Mesendoderm (in vitro differentiated cells): ENCODE measurements at regions not wholly inside any gene's neighbourhood (a gene's known extent, or its start where the extent isn't known, plus 50 kb on each side); places are given as distances from the start of the nearest gene placed in this dataset.

Source experiments
- DNase-seq: peaks from one replicate; pipeline ENCODE4 v3.0.0; 2013
- H2AK5ac ChIP-seq: 2 replicates; pipeline ENCODE4 v1.6.1; 2013; ENCODE audit warnings: low read length, inconsistent platforms
- H2BK120ac ChIP-seq: 2 replicates; pipeline ENCODE4 v1.6.1; 2013; ENCODE audit warnings: low read depth, mild to moderate bottlenecking, low read length, moderate library complexity, mixed read lengths
- H2BK15ac ChIP-seq: replicated peaks from 2 replicates; pipeline ENCODE4 v1.6.1; 2013; ENCODE audit warnings: low read depth, mild to moderate bottlenecking, moderate library complexity
- H2BK5ac ChIP-seq: 2 replicates; pipeline ENCODE4 v1.6.1; 2013; ENCODE audit warnings: low read length, inconsistent platforms
- H3K18ac ChIP-seq: 2 replicates; pipeline ENCODE4 v1.6.1; 2013; ENCODE audit warnings: mild to moderate bottlenecking, low read length, mixed read lengths
- H3K23ac ChIP-seq: one replicate; pipeline ENCODE4 v1.6.1; 2013; ENCODE audit warnings: low read length
- H3K27ac ChIP-seq: 2 replicates; pipeline ENCODE4 v1.5.1; 2013; ENCODE audit warnings: low read depth, mild to moderate bottlenecking, inconsistent platforms, low read length, moderate library complexity
- H3K27me3 ChIP-seq: 2 replicates; pipeline ENCODE4 v1.6.1; 2013; ENCODE audit warnings: low read length, control low read depth, mild to moderate bottlenecking, inconsistent platforms; ENCODE audit not compliant: insufficient read depth, poor library complexity
- H3K36me3 ChIP-seq: 2 replicates; pipeline ENCODE4 v1.6.1; 2013; ENCODE audit warnings: low read length, inconsistent platforms; ENCODE audit not compliant: control insufficient read depth, insufficient read depth
- H3K4ac ChIP-seq: one replicate; pipeline ENCODE4 v1.6.1; 2013; ENCODE audit warnings: low read depth, mild to moderate bottlenecking, low read length, moderate library complexity
- H3K4me1 ChIP-seq: 2 replicates; pipeline ENCODE4 v1.6.1; 2013; ENCODE audit warnings: low read depth, low read length, inconsistent platforms; ENCODE audit not compliant: control insufficient read depth
- H3K4me2 ChIP-seq: 2 replicates; pipeline ENCODE4 v1.6.1; 2013; ENCODE audit warnings: low read length
- H3K4me3 ChIP-seq: 2 replicates; pipeline ENCODE4 v1.5.1; 2013; ENCODE audit warnings: mild to moderate bottlenecking, low read length
- H3K56ac ChIP-seq: one replicate; pipeline ENCODE4 v1.6.1; 2013; ENCODE audit warnings: low read length
- H3K79me1 ChIP-seq: 2 replicates; pipeline ENCODE4 v1.6.1; 2013; ENCODE audit warnings: low read length, inconsistent platforms
- H3K79me2 ChIP-seq: 2 replicates; pipeline ENCODE4 v1.6.1; 2013; ENCODE audit warnings: mild to moderate bottlenecking, low read length; ENCODE audit not compliant: control insufficient read depth, insufficient read depth
- H3K9ac ChIP-seq: 2 replicates; pipeline ENCODE4 v1.6.1; 2013; ENCODE audit warnings: low read length, inconsistent platforms
- H4K5ac ChIP-seq: one replicate; pipeline ENCODE4 v1.6.1; 2013; ENCODE audit warnings: low read length
- H4K8ac ChIP-seq: one replicate; pipeline ENCODE4 v1.6.1; 2013; ENCODE audit warnings: low read depth, mild to moderate bottlenecking, control low read depth, low read length, moderate library complexity
- WGBS: extraction: QIAGEN DNeasy Blood & Tissue Kit; methylation state at CpG from one replicate; pipeline ENCODE4 v1.1.7; 2013; ENCODE audit warnings: low lambda C conversion rate, missing lambda C conversion rate; ENCODE audit not compliant: insufficient coverage; ENCODE audit errors: extremely low coverage; 5-methylcytosine and 5-hydroxymethylcytosine counted together

DNA sequence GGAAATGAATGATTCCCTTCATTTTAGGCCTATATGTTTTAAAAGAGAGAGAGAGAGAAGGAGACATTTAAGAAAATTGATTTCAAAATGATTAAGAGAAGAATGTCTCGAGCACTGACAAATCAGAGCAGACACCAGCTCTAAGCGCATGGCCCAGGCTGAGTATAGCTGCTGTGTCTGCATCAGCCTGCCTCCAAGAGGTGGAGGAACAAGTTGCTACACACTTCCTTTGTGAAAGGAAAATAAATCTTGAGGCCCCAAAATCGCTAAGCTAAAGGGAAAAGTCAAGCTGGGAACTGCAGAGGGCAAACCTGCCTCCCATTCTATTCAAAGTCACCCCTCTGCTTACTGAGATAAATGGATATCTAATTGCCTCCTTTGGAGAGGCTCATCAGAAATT, 728.7 kb upstream of the TMEM132C start:
- peak; percentile 71 for DNase-seq
- no peak overlapping the region for H3K4ac ChIP-seq

DNA sequence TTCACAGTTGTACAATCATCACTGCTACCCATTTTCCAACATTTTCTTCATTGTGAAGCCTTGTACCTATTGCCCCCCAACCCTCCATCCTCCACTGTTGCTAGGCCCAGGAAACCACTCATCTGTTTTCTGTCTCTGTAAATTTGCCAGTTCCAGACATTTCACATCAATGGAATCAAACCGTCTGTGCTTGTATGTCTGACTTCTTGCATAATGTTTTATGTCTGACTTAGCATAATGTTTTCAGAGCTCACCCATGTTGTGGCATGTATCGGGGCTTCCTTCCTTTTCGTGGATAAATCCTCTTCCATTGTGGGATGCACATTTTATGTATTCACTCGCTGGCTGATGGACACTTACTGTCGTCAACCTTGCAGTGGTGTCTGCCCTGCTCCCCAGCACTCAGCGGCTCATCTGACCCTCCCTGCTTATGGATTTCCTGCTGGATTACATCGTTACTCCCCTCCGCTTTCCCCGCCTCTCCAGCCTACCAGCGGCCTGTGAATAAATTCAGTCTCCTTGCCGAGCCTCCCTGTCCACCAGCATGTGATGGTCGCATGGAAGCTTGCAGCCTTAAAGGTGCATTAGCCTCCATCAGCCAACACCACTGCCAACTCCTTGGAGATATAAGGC, 727.6 kb upstream of the TMEM132C start:
- Histone ChIP-seq H3K4me3 (no peak overlapping the region), H2BK15ac (no peak overlapping the region), H4K5ac (no peak overlapping the region), H3K79me1 (no peaks in the 10 kb centered on the region), H3K79me2 (no peaks in the 10 kb centered on the region), H3K4me1 (peaks cover 2% of the 10 kb centered on the region), H3K4me2 (no peak overlapping the region), H2AK5ac (no peak overlapping the region), H3K56ac (no peak overlapping the region), H3K4ac (no peak overlapping the region), H4K8ac (no peak overlapping the region), H3K9ac (no peak overlapping the region), H3K23ac (no peak overlapping the region), H3K36me3 (no peaks in the 10 kb centered on the region), H2BK5ac (no peak overlapping the region), H3K18ac (no peak overlapping the region), H3K27me3 (no peaks in the 10 kb centered on the region), H3K27ac (no peak overlapping the region), H2BK120ac (no peak overlapping the region)
- WGBS: no CpG with 5 or more reads among the region's 12 CpGs
- DNase-seq: no peak

More for the DNA sequence above, 728.7 kb upstream of the TMEM132C start:
- Histone ChIP-seq H3K56ac (no peak overlapping the region), H3K79me1 (no peaks in the 10 kb centered on the region), H3K79me2 (no peaks in the 10 kb centered on the region), H4K8ac (no peak overlapping the region), H3K4me2 (no peak overlapping the region), H3K4me3 (no peak overlapping the region), H2BK5ac (no peak overlapping the region), H3K23ac (no peak overlapping the region), H3K36me3 (no peaks in the 10 kb centered on the region), H2BK15ac (no peak overlapping the region), H3K4me1 (peaks cover 2% of the 10 kb centered on the region), H2AK5ac (no peak overlapping the region), H3K27me3 (no peaks in the 10 kb centered on the region), H3K9ac (no peak overlapping the region), H3K18ac (no peak overlapping the region), H2BK120ac (no peak overlapping the region), H4K5ac (no peak overlapping the region), H3K27ac (no peak overlapping the region)
- WGBS: no CpG with 5 or more reads among the region's 3 CpGs

- H3K27ac ChIP-seq: no peak overlapping the region
- WGBS: no CpG with 5 or more reads among the region's 6 CpGs
Observed at GRCh38 chr12:127542391-127542790, 724.6 kb upstream of the TMEM132C start.

DNA sequence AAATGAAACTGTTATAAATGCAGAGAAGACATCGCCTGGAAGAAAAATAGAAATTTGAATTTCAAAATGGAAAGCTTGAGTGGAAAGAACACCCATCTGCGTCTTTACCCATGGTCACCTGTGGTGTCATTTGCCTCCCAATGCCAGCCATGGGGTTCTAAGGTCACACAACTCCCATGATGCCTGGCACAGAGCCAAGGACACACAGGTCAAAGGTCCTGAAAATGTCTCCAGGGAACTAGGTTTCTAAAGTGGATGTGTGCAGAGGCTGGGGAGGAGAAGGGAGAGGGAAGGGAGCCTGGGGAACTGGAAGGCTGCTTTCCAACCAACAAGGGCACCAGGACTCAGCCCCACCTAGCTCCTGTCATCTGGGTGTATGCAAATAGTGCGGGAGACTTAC, 724.0 kb upstream of the TMEM132C start:
- DNase-seq: no peak
- no peak overlapping the region for H2BK15ac ChIP-seq
- peaks cover under 1% of the 10 kb centered on the region for H3K4me1 ChIP-seq
- WGBS: no CpG with 5 or more reads among the region's 3 CpGs
- H4K8ac ChIP-seq: no peak overlapping the region
- H3K4me3 ChIP-seq: no peak overlapping the region
- H3K23ac ChIP-seq: no peak overlapping the region
- H4K5ac ChIP-seq: no peak overlapping the region
- H2AK5ac ChIP-seq: no peak overlapping the region
- no peaks in the 10 kb centered on the region for H3K79me2 ChIP-seq
- H3K27me3 ChIP-seq: no peaks in the 10 kb centered on the region
- H3K56ac ChIP-seq: no peak overlapping the region
- H2BK5ac ChIP-seq: no peak overlapping the region
- H2BK120ac ChIP-seq: no peak overlapping the region
- H3K9ac ChIP-seq: no peak overlapping the region
- H3K18ac ChIP-seq: no peak overlapping the region
- no peak overlapping the region for H3K4ac ChIP-seq
- H3K36me3 ChIP-seq: no peaks in the 10 kb centered on the region
- no peaks in the 10 kb centered on the region for H3K79me1 ChIP-seq
- H3K4me2 ChIP-seq: no peak overlapping the region
- no peak overlapping the region for H3K27ac ChIP-seq

More at GRCh38 chr12:127542391-127542790, 724.6 kb upstream of the TMEM132C start:
- no peaks in the 10 kb centered on the region for H3K36me3 ChIP-seq
- no peak overlapping the region for H3K23ac ChIP-seq
- no peak overlapping the region for H3K4ac ChIP-seq
- H3K4me3 ChIP-seq: no peak overlapping the region
- H3K9ac ChIP-seq: no peak overlapping the region
- H2BK5ac ChIP-seq: no peak overlapping the region
- no peak overlapping the region for H3K56ac ChIP-seq
- no peak overlapping the region for H2BK120ac ChIP-seq
- no peak overlapping the region for H3K4me2 ChIP-seq
- H3K27me3 ChIP-seq: no peaks in the 10 kb centered on the region
- H4K8ac ChIP-seq: no peak overlapping the region
- no peak overlapping the region for H2BK15ac ChIP-seq
- H3K4me1 ChIP-seq: peaks cover 2% of the 10 kb centered on the region
- H3K18ac ChIP-seq: no peak overlapping the region
- DNase-seq: no peak
- H3K79me2 ChIP-seq: no peaks in the 10 kb centered on the region
- no peaks in the 10 kb centered on the region for H3K79me1 ChIP-seq
- no peak overlapping the region for H2AK5ac ChIP-seq
- H4K5ac ChIP-seq: no peak overlapping the region

- Histone ChIP-seq H4K5ac (no peak overlapping the region), H2BK15ac (no peak overlapping the region), H3K23ac (no peak overlapping the region), H4K8ac (no peak overlapping the region), H2BK120ac (no peak overlapping the region), H3K4ac (no peak overlapping the region), H2BK5ac (no peak overlapping the region), H3K56ac (no peak overlapping the region), H3K27ac (no peak overlapping the region), H3K9ac (no peak overlapping the region), H3K18ac (no peak overlapping the region), H3K4me2 (no peak overlapping the region), H3K36me3 (no peaks in the 10 kb centered on the region), H3K4me3 (no peak overlapping the region), H3K79me2 (no peaks in the 10 kb centered on the region), H3K27me3 (no peaks in the 10 kb centered on the region), H2AK5ac (no peak overlapping the region), H3K79me1 (no peaks in the 10 kb centered on the region), H3K4me1 (peaks cover 2% of the 10 kb centered on the region)
- WGBS: no CpG with 5 or more reads among the region's 6 CpGs
- no peak for DNase-seq
Observed at GRCh38 chr12:127546721-127547505, 720.1 kb upstream of the TMEM132C start.
